ENCODE measurements at regions not wholly inside any gene's neighbourhood (a gene's known extent, or its start where the extent isn't known, plus 50 kb on each side); places are given as distances from the start of the nearest gene placed in this dataset.

- WGBS, 3 donors: 75 to 77% (median 75%) methylated on average over 17 of the region's 17 CpGs
- no peak overlapping the region for H3K27ac ChIP-seq (ENCODE audit: low read depth, low read length)
Measured at GRCh38 chr12:124492879-124493808, 74.3 kb downstream of the NCOR2 start.

- WGBS, 3 donors: 89 to 92% (median 90%) methylated on average over 20 of the region's 20 CpGs
- no peak overlapping the region for H3K27ac ChIP-seq (ENCODE audit: low read depth, low read length)
Measured at GRCh38 chr12:124491856-124492420, 75.5 kb downstream of the NCOR2 start.

GRCh38 chr12:124491310-124491709 is 76.1 kb downstream of the NCOR2 start:
- 45 to 84% (median 76%) methylated on average over 7 of the region's 7 CpGs for whole genome bisulfite sequencing, 3 donors

GRCh38 chr12:124490584-124491305 is 76.7 kb downstream of the NCOR2 start:
- WGBS, 3 donors: 27 to 68% (median 49%) methylated on average over 17 of the region's 17 CpGs
- H3K27ac ChIP-seq (ENCODE audit: low read depth, low read length): no peak overlapping the region

More at GRCh38 chr12:124491310-124491709, 76.1 kb downstream of the NCOR2 start:
- no peak overlapping the region for H3K27ac ChIP-seq (ENCODE audit: low read depth, low read length)

GRCh38 chr12:124489915-124490583 is 77.4 kb downstream of the NCOR2 start:
- WGBS, 3 donors: 93 to 94% (median 93%) methylated on average over 9 of the region's 9 CpGs

GRCh38 chr12:124489220-124489619 is 78.2 kb downstream of the NCOR2 start:
- WGBS, 3 donors: 74 to 85% (median 77%) methylated on average over 6 of the region's 6 CpGs
- H3K27ac ChIP-seq (ENCODE audit: low read depth, low read length): no peak overlapping the region

More at GRCh38 chr12:124489915-124490583, 77.4 kb downstream of the NCOR2 start:
- no peak overlapping the region for H3K27ac ChIP-seq (ENCODE audit: low read depth, low read length)

- WGBS, 3 donors: 46 to 94% (median 88%) methylated on average over 10 of the region's 10 CpGs
- H3K27ac ChIP-seq (ENCODE audit: low read depth, low read length): no peak overlapping the region
Measured at GRCh38 chr12:124488520-124488919, 78.9 kb downstream of the NCOR2 start.

- WGBS, 3 donors: 82 to 95% (median 93%) methylated on average over 3 of the region's 3 CpGs
- H3K27ac ChIP-seq (ENCODE audit: low read depth, low read length): no peak overlapping the region
Measured at GRCh38 chr12:124487834-124488165, 79.6 kb downstream of the NCOR2 start.

GRCh38 chr12:124487066-124487833 is 80.2 kb downstream of the NCOR2 start:
- WGBS, 3 donors: 77 to 85% (median 84%) methylated on average over 27 of the region's 27 CpGs

GRCh38 chr12:124486346-124486963 is 81.0 kb downstream of the NCOR2 start:
- 85 to 90% (median 88%) methylated on average over 25 to 26 of the region's 26 CpGs for WGBS, 3 donors
- H3K27ac ChIP-seq (ENCODE audit: low read depth, low read length): no peak overlapping the region

More at GRCh38 chr12:124487066-124487833, 80.2 kb downstream of the NCOR2 start:
- no peak overlapping the region for H3K27ac ChIP-seq (ENCODE audit: low read depth, low read length)

GRCh38 chr12:124485371-124485770 is 82.0 kb downstream of the NCOR2 start:
- WGBS, 3 donors: 88 to 91% (median 89%) methylated on average over 18 of the region's 18 CpGs
- no peak overlapping the region for H3K27ac ChIP-seq (ENCODE audit: low read depth, low read length)

GRCh38 chr12:124484526-124484953 is 82.9 kb downstream of the NCOR2 start:
- 72 to 91% (median 80%) methylated on average over 9 to 10 of the region's 10 CpGs for WGBS, 3 donors

GRCh38 chr12:124484067-124484466 is 83.3 kb downstream of the NCOR2 start:
- WGBS, 3 donors: 85 to 89% (median 87%) methylated on average over 12 of the region's 12 CpGs
- no peak overlapping the region for H3K27ac ChIP-seq (ENCODE audit: low read depth, low read length)

More at GRCh38 chr12:124484526-124484953, 82.9 kb downstream of the NCOR2 start:
- H3K27ac ChIP-seq (ENCODE audit: low read depth, low read length): no peak overlapping the region

GRCh38 chr12:124482901-124483799 is 84.3 kb downstream of the NCOR2 start:
- H3K27ac ChIP-seq (ENCODE audit: low read depth, low read length): no peak overlapping the region
- 87 to 91% (median 87%) methylated on average over 27 of the region's 27 CpGs for WGBS, 3 donors

- whole genome bisulfite sequencing, 3 donors: 86 to 93% (median 87%) methylated on average over 6 of the region's 6 CpGs
- H3K27ac ChIP-seq (ENCODE audit: low read depth, low read length): no peak overlapping the region
Measured at GRCh38 chr12:124482567-124482893, 84.9 kb downstream of the NCOR2 start.

- WGBS, 3 donors: 84 to 91% (median 90%) methylated on average over 17 to 19 of the region's 19 CpGs
- no peak overlapping the region for H3K27ac ChIP-seq (ENCODE audit: low read depth, low read length)
Measured at GRCh38 chr12:124481772-124482566, 85.4 kb downstream of the NCOR2 start.
